ENCODE measurements at regions not wholly inside any gene's neighbourhood (a gene's known extent, or its start where the extent isn't known, plus 50 kb on each side); places are given as distances from the start of the nearest gene placed in this dataset.

- TF ChIP-seq POLR2A (IDR thresholded peaks at IDR 0.05) (no peak), CTCF (IDR thresholded peaks at IDR 0.05) (peak in 3 of 6 experiments; percentile 14 to 30 (median 18))
These were observed 646.1 kb downstream of the SQOR start for GRCh38 chr15:46280762-46281542.

Data from adrenal gland (tissue), 5 donors.